CD14-positive monocyte (primary cell): ENCODE measurements at regions not wholly inside any gene's neighbourhood (a gene's known extent, or its start where the extent isn't known, plus 50 kb on each side); places are given as distances from the start of the nearest gene placed in this dataset.

Source experiments
- DNase-seq, 3 donors: peaks; one replicate each; pipeline ENCODE4 v3.0.0-alpha.2; 2011 to 2022
- H2AFZ ChIP-seq: 2 replicates; pipeline ENCODE4 v1.6.0; 2012; ENCODE audit warnings: mild to moderate bottlenecking, low read depth, low read length, inconsistent platforms; ENCODE audit not compliant: insufficient read depth, poor library complexity, severe bottlenecking
- H3K27ac ChIP-seq, 2 donors: 1 replicate in 1 of 2; 2 replicates in 1 of 2; pipeline ENCODE4 v1.5.1; 2012 to 2013; ENCODE audit warnings: low read length in 2 of 2, control low read depth in 1 of 2, inconsistent platforms in 1 of 2, low read depth in 1 of 2, mild to moderate bottlenecking in 1 of 2
- H3K27me3 ChIP-seq, 2 donors: one replicate each; pipeline versions ENCODE4 v1.6.0 to v1.6.1; 2011 to 2013; ENCODE audit warnings: low read length in 2 of 2; ENCODE audit not compliant: control insufficient read depth in 2 of 2, insufficient read depth in 2 of 2
- H3K36me3 ChIP-seq, 2 donors: replicated peaks in 1 of 2; 1 replicate in 1 of 2; 2 replicates in 1 of 2; pipeline versions ENCODE4 v1.5.1 to v1.6.1; 2012 to 2013; ENCODE audit warnings: low read length in 2 of 2, control low read depth in 1 of 2, inconsistent platforms in 1 of 2, mild to moderate bottlenecking in 1 of 2; ENCODE audit not compliant: insufficient read depth in 2 of 2, control insufficient read depth in 1 of 2
- H3K4me1 ChIP-seq, 2 donors: 1 replicate in 1 of 2; 2 replicates in 1 of 2; pipeline versions ENCODE4 v1.5.1 to v1.6.1; 2012 to 2013; ENCODE audit warnings: low read length in 2 of 2, control low read depth in 1 of 2, inconsistent platforms in 1 of 2, mild to moderate bottlenecking in 1 of 2, moderate library complexity in 1 of 2; ENCODE audit not compliant: insufficient read depth in 2 of 2, control insufficient read depth in 1 of 2
- H3K4me2 ChIP-seq: replicated peaks from 2 replicates; pipeline ENCODE3; 2012; ENCODE audit warnings: low read length, moderate library complexity, mild to moderate bottlenecking; ENCODE audit not compliant: poor library complexity, severe bottlenecking; ENCODE audit errors: extremely low read depth
- H3K4me3 ChIP-seq, 3 experiments: fragments of 200-600 bp in 1 of 3; sonication (generic) in 1 of 3; replicated peaks in 1 of 3; 1 replicate in 2 of 3; 2 replicates in 1 of 3; pipeline ENCODE4 v1.5.1; 2011 to 2013; ENCODE audit warnings: low read length in 3 of 3, mild to moderate bottlenecking in 3 of 3, control low read depth in 2 of 3, low read depth in 2 of 3, inconsistent platforms in 1 of 3, moderate library complexity in 1 of 3
- H3K79me2 ChIP-seq: 2 replicates; pipeline ENCODE4 v1.6.0; 2012; ENCODE audit warnings: mild to moderate bottlenecking, control low read depth, inconsistent platforms, low read length, moderate library complexity; ENCODE audit not compliant: insufficient read depth
- H3K9ac ChIP-seq: 2 replicates; pipeline ENCODE4 v1.6.0; 2017; ENCODE audit warnings: low read length, mild to moderate bottlenecking; ENCODE audit not compliant: insufficient read depth, poor library complexity, severe bottlenecking
- H3K9me3 ChIP-seq, 2 donors: replicated peaks in 1 of 2; 1 replicate in 1 of 2; 2 replicates in 1 of 2; pipeline versions ENCODE4 v1.5.1 to v1.6.1; 2012 to 2013; ENCODE audit warnings: low read length in 2 of 2, control low read depth in 1 of 2; ENCODE audit not compliant: control insufficient read depth in 1 of 2, insufficient read depth in 1 of 2
- H4K20me1 ChIP-seq: 2 replicates; pipeline ENCODE4 v1.6.0; 2012; ENCODE audit warnings: mild to moderate bottlenecking, low read length, control low read depth, moderate library complexity; ENCODE audit not compliant: insufficient read depth
- H3K27ac Mint-ChIP-seq, 7 donors: one replicate each; pipeline ENCODE4 v1.8.0; 2020; ENCODE audit warnings: mild to moderate bottlenecking in 7 of 7, mixed read lengths in 7 of 7, moderate library complexity in 6 of 7, inconsistent platforms in 2 of 7
- H3K27me3 Mint-ChIP-seq, 3 donors: one replicate each; pipeline ENCODE4 v1.8.0; 2021 to 2022; ENCODE audit warnings: low read depth in 3 of 3, mild to moderate bottlenecking in 3 of 3, mixed read lengths in 3 of 3, moderate library complexity in 3 of 3, inconsistent platforms in 1 of 3
- H3K36me3 Mint-ChIP-seq, 2 donors: one replicate each; pipeline ENCODE4 v1.8.0; 2020; ENCODE audit warnings: mixed read lengths in 2 of 2, inconsistent platforms in 1 of 2, mild to moderate bottlenecking in 1 of 2
- H3K4me1 Mint-ChIP-seq: one replicate; pipeline ENCODE4 v1.8.0; 2020; ENCODE audit warnings: mild to moderate bottlenecking, mixed read lengths
- H3K4me3 Mint-ChIP-seq, 2 donors: one replicate each; pipeline ENCODE4 v1.8.0; 2020; ENCODE audit warnings: mild to moderate bottlenecking in 2 of 2, mixed read lengths in 2 of 2, moderate library complexity in 1 of 2
- H3K9me3 Mint-ChIP-seq, 7 donors: one replicate each; pipeline ENCODE4 v1.8.0; 2020 to 2022; ENCODE audit warnings: mixed read lengths in 7 of 7, mild to moderate bottlenecking in 6 of 7, moderate library complexity in 6 of 7, inconsistent platforms in 2 of 7
- CTCF ChIP-seq: fragments of 200-600 bp; IDR thresholded peaks from one replicate; pipeline ENCODE4 v1.8.0; 2022; ENCODE audit warnings: antibody characterized with exemption, mild to moderate bottlenecking
- WGBS: methylation state at CpG from one replicate; pipeline ENCODE4 v1.1.5; 2013; ENCODE audit warnings: missing lambda C conversion rate; ENCODE audit not compliant: insufficient coverage; 5-methylcytosine and 5-hydroxymethylcytosine counted together
- intact Hi-C, 2 donors: fragments of 100-400 bp; cut with micrococcal nuclease; formaldehyde crosslinking; loops; one replicate each; pipeline versions ENCODE4 v1.15.0 to v1.15.1; 2023

- Histone ChIP-seq H3K9me3 (peaks cover 0 to 3% of the 10 kb centered on the region in 2 donors), H3K27me3 (no peaks in the 10 kb centered on the region), H3K4me2 (no peak overlapping the region), H3K9ac (no peak overlapping the region), H3K4me1 (no peaks in the 10 kb centered on the region), H2AFZ (no peak overlapping the region), H3K4me3 (no peak overlapping the region), H3K27ac (no peak overlapping the region), H4K20me1 (no peaks in the 10 kb centered on the region), H3K79me2 (no peaks in the 10 kb centered on the region), H3K36me3 (no peaks in the 10 kb centered on the region)
- intact Hi-C loops = no loop called here
- H3K9me3 Mint-ChIP-seq = peaks cover 0 to 4% (median 0%) of the 10 kb centered on the region in 7 donors
- no peaks in the 10 kb centered on the region for H3K4me1 Mint-ChIP-seq
- no CpG with 5 or more reads among the region's 1 CpG for WGBS
- no peaks in the 10 kb centered on the region for H3K27me3 Mint-ChIP-seq
- peak overlapping the region in 1 of 2 donors; percentile 10 for H3K4me3 Mint-ChIP-seq
- no peaks in the 10 kb centered on the region for H3K36me3 Mint-ChIP-seq
- TF ChIP-seq CTCF = no peak
- no peak overlapping the region for H3K27ac Mint-ChIP-seq
- no peak for DNase-seq
Observed at GRCh38 chr4:22190855-22191254, 242.3 kb upstream of the KCNIP4 start.

- Mint-ChIP-seq H3K4me3 (no peak overlapping the region), H3K9me3 (peaks cover 0 to 4% (median 2%) of the 10 kb centered on the region in 7 donors), H3K36me3 (no peaks in the 10 kb centered on the region), H3K27me3 (no peaks in the 10 kb centered on the region), H3K4me1 (no peaks in the 10 kb centered on the region), H3K27ac (no peak overlapping the region)
- no peak for TF ChIP-seq CTCF
- intact Hi-C loops = no loop called here
- H3K27ac ChIP-seq = no peak overlapping the region
- no peaks in the 10 kb centered on the region for H3K36me3 ChIP-seq
- WGBS = no CpG with 5 or more reads among the region's 2 CpGs
- H3K4me1 ChIP-seq = no peaks in the 10 kb centered on the region
- no peak overlapping the region for H2AFZ ChIP-seq
- H3K9ac ChIP-seq = no peak overlapping the region
- no peaks in the 10 kb centered on the region for H3K27me3 ChIP-seq
- no peak overlapping the region for H3K4me2 ChIP-seq
- no peaks in the 10 kb centered on the region for H3K79me2 ChIP-seq
- DNase-seq = no peak
- peaks cover 0 to 3% of the 10 kb centered on the region in 2 donors for H3K9me3 ChIP-seq
- H4K20me1 ChIP-seq = no peaks in the 10 kb centered on the region
- no peak overlapping the region for H3K4me3 ChIP-seq
Observed at GRCh38 chr4:22187203-22187820, 238.7 kb upstream of the KCNIP4 start.
